T-helper 2 cell treated with Interferon-gamma antibody and Interleukin-4, amounts not matched to agents 5 μg/mL and 100 μg/mL, for 36 hours (primary cell): ENCODE measurements at regions not wholly inside any gene's neighbourhood (a gene's known extent, or its start where the extent isn't known, plus 50 kb on each side); places are given as distances from the start of the nearest gene placed in this dataset.

Experiments
- DNase-seq: peaks from one replicate; pipeline ENCODE4 v3.0.0; 2021; ENCODE audit warnings: low spot score
- H3K27ac Mint-ChIP-seq: one replicate; pipeline ENCODE4 v1.8.0; 2021; ENCODE audit warnings: mild to moderate bottlenecking, mixed read lengths
- H3K27me3 Mint-ChIP-seq: one replicate; pipeline ENCODE4 v1.8.0; 2021; ENCODE audit warnings: low read depth, mixed read lengths
- H3K36me3 Mint-ChIP-seq: one replicate; pipeline ENCODE4 v1.8.0; 2021; ENCODE audit warnings: low read depth, mixed read lengths
- H3K4me1 Mint-ChIP-seq: one replicate; pipeline ENCODE4 v1.8.0; 2021; ENCODE audit warnings: low read depth, mixed read lengths
- H3K4me3 Mint-ChIP-seq: one replicate; pipeline ENCODE4 v1.8.0; 2022; ENCODE audit warnings: mild to moderate bottlenecking, moderate library complexity, mixed read lengths
- H3K9me3 Mint-ChIP-seq: one replicate; pipeline ENCODE4 v1.8.0; 2021; ENCODE audit warnings: mixed read lengths

DNA sequence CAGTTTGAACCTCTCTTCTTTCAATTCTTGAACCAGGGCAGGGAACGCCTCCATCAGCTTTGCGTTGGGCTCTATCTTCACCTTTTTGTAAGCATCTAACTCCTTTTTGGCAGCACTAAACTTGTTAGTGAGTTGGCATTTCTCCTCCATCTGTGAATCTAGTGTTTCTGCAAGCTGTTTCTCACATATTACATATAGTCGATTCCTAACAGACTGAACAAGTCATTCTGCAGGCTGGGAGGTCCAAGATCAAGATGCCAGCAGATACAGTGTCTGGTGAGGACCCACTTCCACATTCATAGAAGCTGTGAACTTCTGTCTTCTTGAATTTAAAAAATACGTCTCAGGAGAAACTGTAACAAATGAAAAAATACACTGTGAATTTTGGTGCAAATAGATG is 539.7 kb downstream of the ANKRD7 start:
- no peaks in the 10 kb centered on the region for H3K36me3 Mint-ChIP-seq
- no peaks in the 10 kb centered on the region for H3K27me3 Mint-ChIP-seq
- H3K4me3 Mint-ChIP-seq = no peak overlapping the region
- H3K9me3 Mint-ChIP-seq = peaks cover 15% of the 10 kb centered on the region
- no peak overlapping the region for H3K27ac Mint-ChIP-seq
- DNase-seq = no peak
- no peaks in the 10 kb centered on the region for H3K4me1 Mint-ChIP-seq

DNA sequence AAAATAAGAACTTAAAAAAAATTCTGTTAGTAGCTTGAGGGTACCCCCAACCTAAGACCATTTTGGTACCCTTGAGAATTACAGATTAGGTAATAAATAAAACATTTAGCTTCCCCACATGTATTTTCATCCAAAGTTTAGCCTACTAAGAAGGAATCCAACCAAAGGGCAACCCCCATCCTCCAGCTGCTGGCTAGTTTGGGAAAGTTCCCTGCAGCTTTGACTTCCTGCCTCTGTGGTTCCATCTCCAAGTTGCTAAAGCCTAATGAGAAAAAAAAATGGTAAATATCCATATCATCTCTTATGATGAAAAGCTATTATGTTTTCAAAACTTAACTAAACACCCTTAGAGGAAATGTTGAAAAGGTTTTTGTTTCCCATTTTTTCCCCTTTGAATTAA is 547.2 kb downstream of the ANKRD7 start:
- Mint-ChIP-seq H3K27me3 (no peaks in the 10 kb centered on the region), H3K4me1 (no peaks in the 10 kb centered on the region), H3K4me3 (no peak overlapping the region), H3K36me3 (no peaks in the 10 kb centered on the region), H3K9me3 (peaks cover 9% of the 10 kb centered on the region), H3K27ac (no peak overlapping the region)
- no peak for DNase-seq

DNA sequence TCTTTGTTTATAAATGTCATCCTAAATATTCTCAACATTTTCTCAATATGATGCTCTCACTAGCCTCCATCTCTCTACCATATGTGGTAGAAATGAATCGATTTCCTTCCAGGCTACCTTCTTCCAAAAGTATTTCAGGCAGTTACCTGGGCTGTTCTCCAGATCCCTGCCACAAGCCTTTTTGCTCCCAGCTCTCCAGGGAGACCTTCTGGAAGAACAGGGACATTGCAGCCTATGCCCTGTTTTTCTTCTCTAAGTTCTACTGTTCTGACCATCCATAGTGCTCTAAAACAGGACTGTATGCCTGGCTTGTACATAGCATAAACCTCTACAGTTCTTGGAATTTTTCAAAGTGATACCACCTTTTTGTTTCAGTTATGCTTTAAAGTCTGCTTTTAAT is 552.8 kb downstream of the ANKRD7 start:
- H3K9me3 Mint-ChIP-seq = peaks cover 13% of the 10 kb centered on the region
- H3K4me3 Mint-ChIP-seq = no peak overlapping the region
- no peak for DNase-seq
- H3K36me3 Mint-ChIP-seq = no peaks in the 10 kb centered on the region
- no peaks in the 10 kb centered on the region for H3K27me3 Mint-ChIP-seq
- H3K4me1 Mint-ChIP-seq = no peaks in the 10 kb centered on the region
- H3K27ac Mint-ChIP-seq = no peak overlapping the region

DNA sequence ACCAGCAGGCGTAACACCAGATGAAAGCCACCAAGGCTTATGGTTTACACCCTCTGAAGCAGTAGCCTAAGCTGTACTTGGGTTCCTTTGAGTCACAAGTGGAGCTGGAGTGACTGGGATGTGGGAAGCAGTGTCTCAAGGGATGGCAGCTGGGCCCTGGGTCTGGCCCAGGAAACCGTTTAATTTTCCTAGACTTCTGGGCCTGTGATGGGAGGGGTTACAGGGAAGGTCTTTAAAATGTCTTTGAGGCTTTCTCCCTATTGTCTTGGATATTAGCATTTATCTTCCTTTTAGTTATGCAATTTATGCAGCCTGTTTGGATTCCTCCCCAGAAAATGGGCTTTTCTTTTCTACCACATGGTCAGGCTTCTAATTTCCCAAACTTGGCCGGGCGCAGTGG is 568.2 kb downstream of the ANKRD7 start:
- no peak for DNase-seq
- no peak overlapping the region for H3K4me3 Mint-ChIP-seq
- no peaks in the 10 kb centered on the region for H3K36me3 Mint-ChIP-seq
- no peaks in the 10 kb centered on the region for H3K4me1 Mint-ChIP-seq
- H3K27ac Mint-ChIP-seq = no peak overlapping the region
- H3K27me3 Mint-ChIP-seq = no peaks in the 10 kb centered on the region
- H3K9me3 Mint-ChIP-seq = no peaks in the 10 kb centered on the region

DNA sequence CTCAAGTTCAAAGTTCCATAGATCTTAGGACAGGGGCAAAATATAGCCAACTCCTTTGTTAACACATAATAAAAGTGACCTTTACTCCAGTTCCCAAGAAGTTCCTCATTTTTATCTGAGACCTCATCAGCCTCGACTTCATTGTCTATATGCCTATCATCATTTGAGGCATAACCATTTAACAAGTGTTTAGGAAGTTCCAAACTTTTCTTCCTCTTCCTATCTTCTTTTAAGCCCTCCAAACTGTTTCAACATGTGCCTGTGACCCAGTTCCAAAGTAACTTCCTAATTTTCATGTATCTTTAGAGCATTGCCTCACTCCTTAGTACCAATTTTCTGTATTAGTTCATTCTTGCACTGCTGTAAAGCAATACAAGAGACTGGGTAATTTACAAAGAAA is 569.1 kb downstream of the ANKRD7 start:
- DNase-seq = no peak
- H3K9me3 Mint-ChIP-seq = peaks cover 4% of the 10 kb centered on the region
- H3K4me1 Mint-ChIP-seq = no peaks in the 10 kb centered on the region
- no peak overlapping the region for H3K27ac Mint-ChIP-seq
- H3K4me3 Mint-ChIP-seq = no peak overlapping the region
- no peaks in the 10 kb centered on the region for H3K36me3 Mint-ChIP-seq
- no peaks in the 10 kb centered on the region for H3K27me3 Mint-ChIP-seq

DNA sequence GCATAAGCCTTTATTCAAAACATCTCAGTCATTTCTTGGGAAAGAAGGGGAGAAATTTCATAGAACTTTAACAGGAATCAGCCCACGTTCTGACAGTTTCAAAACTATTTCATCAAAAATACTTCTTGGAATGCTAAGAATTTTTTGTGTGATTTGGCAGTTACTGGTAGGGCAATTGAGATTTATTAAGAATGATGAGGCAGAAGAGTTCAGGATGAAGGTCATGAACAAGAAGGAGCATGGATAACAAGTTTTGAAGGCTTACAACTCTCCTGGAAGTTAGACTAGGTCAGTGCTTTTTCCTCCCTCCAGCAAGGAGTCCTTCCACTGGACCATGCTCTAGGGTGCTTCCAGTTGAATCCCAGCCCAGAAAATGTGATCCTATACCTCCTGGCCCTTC is 569.9 kb downstream of the ANKRD7 start:
- no peak for DNase-seq
- no peaks in the 10 kb centered on the region for H3K4me1 Mint-ChIP-seq
- no peaks in the 10 kb centered on the region for H3K36me3 Mint-ChIP-seq
- no peak overlapping the region for H3K4me3 Mint-ChIP-seq
- peaks cover 9% of the 10 kb centered on the region for H3K9me3 Mint-ChIP-seq
- H3K27me3 Mint-ChIP-seq = no peaks in the 10 kb centered on the region
- H3K27ac Mint-ChIP-seq = no peak overlapping the region

DNA sequence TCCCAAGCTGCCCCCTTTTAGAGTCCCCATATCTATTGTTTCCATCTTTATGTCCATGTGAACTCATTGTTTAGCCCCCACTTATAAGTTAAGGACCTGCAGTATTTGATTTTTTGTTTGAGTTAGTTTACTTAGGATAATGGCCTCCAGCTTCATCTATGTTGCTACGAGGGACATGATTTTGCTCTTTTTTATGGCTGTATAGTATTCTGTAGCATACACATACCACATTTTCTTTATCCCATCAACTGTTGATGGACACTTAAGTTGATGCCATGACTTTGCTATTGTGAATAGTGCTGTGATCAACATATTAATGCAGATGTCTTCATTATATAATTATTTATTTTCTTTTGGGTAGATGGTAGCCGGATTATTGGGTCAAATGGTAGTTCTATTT is 576.9 kb downstream of the ANKRD7 start:
- DNase-seq = no peak
- Mint-ChIP-seq H3K4me1 (no peaks in the 10 kb centered on the region), H3K27me3 (no peaks in the 10 kb centered on the region), H3K27ac (no peak overlapping the region), H3K36me3 (no peaks in the 10 kb centered on the region), H3K9me3 (peaks cover 31% of the 10 kb centered on the region), H3K4me3 (no peak overlapping the region)

DNA sequence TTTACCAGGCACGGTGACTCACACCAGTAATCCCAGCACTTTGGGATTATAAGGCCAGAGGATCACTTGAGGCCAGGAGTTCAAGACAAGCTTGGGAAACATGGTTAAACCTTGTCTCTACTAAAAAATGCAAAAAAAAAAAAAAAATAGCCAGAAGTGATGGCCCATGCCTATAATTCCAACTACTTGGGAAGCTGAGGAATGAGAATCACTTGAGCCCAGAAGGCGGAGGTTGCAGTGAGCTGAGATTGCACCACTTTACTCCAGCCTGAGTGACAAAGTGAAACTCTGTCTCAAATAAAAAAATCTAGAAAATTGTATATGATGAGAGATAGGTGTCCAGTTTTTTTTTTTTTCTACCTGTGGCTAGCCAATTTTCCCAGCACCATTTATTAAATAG is 578.2 kb downstream of the ANKRD7 start:
- DNase-seq = no peak
- Mint-ChIP-seq H3K4me3 (no peak overlapping the region), H3K27me3 (no peaks in the 10 kb centered on the region), H3K27ac (no peak overlapping the region), H3K4me1 (no peaks in the 10 kb centered on the region), H3K9me3 (peaks cover 31% of the 10 kb centered on the region), H3K36me3 (no peaks in the 10 kb centered on the region)

DNA sequence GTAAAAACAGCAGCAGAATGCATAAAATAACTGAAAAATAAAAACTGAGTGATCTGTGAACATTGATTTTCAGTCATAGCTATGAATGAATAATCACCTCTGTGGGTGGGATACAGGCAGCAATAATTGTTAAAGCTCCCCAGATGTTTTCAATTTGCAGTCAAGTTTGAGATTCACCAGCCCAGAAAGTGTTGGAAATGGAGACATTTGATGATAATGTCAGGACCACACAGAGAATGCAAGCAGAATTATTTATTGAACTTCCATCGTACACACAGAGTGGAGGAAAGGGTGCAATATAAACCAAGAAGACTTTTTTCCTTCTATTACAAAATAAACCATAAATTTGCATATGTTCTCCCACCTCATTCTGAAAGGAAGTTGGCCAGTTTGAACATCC is 601.7 kb downstream of the ANKRD7 start:
- no peak for DNase-seq
- no peaks in the 10 kb centered on the region for H3K4me1 Mint-ChIP-seq
- no peaks in the 10 kb centered on the region for H3K27me3 Mint-ChIP-seq
- no peak overlapping the region for H3K27ac Mint-ChIP-seq
- H3K36me3 Mint-ChIP-seq = no peaks in the 10 kb centered on the region
- H3K4me3 Mint-ChIP-seq = no peak overlapping the region
- peaks cover 11% of the 10 kb centered on the region for H3K9me3 Mint-ChIP-seq

DNA sequence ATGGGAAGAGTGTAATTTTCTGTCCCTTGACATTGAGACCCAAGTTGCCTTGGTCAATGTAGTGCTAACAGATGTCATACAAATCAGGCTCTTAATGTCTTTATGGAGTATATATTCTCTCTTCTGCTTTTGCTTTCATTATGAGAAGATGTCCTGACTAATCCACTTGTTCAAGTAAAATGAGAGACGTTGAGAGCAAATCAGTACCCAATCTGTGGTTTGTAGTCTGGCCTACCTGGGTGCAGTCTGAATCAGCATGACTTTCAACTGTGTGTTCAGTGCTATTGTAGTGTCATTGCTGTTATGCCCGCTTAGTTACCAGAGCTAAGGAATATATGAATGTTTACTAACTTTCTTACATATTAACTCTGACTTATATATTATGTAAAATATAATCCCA is 612.4 kb downstream of the ANKRD7 start:
- Mint-ChIP-seq H3K4me3 (no peak overlapping the region), H3K27ac (no peak overlapping the region), H3K9me3 (peaks cover 4% of the 10 kb centered on the region), H3K4me1 (no peaks in the 10 kb centered on the region), H3K36me3 (no peaks in the 10 kb centered on the region), H3K27me3 (no peaks in the 10 kb centered on the region)
- DNase-seq = no peak

DNA sequence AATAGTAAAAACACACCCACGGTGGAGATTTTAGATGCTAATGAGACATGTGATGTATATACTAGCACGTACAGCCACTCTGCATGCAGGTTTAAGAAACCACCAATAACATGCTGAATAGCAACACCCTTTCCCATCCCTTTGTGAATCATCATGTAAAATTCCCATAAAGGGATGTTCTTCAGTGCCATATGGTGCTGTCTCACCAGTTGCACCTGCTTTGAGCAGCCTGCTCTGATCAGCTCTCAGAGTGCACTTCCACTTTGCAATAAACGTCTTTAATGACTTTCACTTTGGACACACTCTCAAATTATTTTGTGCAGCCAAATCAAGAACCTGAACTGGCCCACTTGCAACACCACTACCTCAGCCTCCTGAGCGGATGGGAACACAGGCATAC is 615.0 kb downstream of the ANKRD7 start:
- Mint-ChIP-seq H3K27me3 (no peaks in the 10 kb centered on the region), H3K4me1 (no peaks in the 10 kb centered on the region), H3K9me3 (peaks cover 4% of the 10 kb centered on the region), H3K27ac (no peak overlapping the region), H3K4me3 (no peak overlapping the region), H3K36me3 (no peaks in the 10 kb centered on the region)
- DNase-seq = no peak

DNA sequence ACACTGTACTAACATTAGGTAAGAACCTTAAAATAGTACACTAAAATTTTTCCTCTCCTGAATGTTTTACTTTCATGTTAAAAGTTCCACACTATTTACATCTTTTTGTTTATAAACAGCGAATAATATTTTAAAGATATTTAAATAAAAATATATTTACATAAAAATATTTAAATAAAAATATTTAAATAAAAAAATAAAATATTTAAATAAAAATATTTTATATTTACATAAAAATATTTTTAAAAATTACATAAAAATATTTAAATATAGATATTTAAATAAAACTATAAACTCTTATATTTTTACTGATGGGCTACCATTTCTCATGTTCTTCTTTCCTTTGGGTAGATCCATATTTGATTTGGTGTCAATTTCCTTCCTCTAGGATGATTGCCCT is 619.0 kb downstream of the ANKRD7 start:
- no peak for DNase-seq
- Mint-ChIP-seq H3K4me1 (no peaks in the 10 kb centered on the region), H3K36me3 (no peaks in the 10 kb centered on the region), H3K9me3 (peaks cover 4% of the 10 kb centered on the region), H3K4me3 (no peak overlapping the region), H3K27ac (no peak overlapping the region), H3K27me3 (no peaks in the 10 kb centered on the region)

DNA sequence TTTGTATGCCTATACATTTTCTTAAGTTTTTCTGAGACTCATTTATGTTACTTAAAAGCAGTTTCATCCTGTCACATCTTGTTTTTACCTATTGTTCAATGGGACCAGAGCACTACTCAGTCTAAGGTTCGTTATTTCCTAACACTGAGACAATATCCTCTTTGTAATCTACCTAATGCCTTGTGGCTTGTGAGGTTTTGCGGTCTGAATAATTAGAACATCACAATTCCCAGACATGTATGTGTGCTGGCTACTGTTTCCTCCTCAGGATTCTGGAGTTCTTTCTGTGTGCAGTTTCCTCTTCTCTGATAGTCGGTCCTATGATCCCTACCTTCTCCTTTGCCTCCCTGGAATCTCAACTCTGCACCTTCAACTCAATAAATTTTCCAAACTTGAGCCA is 620.2 kb downstream of the ANKRD7 start:
- Mint-ChIP-seq H3K27ac (no peak overlapping the region), H3K4me3 (no peak overlapping the region), H3K4me1 (no peaks in the 10 kb centered on the region), H3K36me3 (no peaks in the 10 kb centered on the region), H3K27me3 (no peaks in the 10 kb centered on the region), H3K9me3 (peaks cover 4% of the 10 kb centered on the region)
- no peak for DNase-seq

DNA sequence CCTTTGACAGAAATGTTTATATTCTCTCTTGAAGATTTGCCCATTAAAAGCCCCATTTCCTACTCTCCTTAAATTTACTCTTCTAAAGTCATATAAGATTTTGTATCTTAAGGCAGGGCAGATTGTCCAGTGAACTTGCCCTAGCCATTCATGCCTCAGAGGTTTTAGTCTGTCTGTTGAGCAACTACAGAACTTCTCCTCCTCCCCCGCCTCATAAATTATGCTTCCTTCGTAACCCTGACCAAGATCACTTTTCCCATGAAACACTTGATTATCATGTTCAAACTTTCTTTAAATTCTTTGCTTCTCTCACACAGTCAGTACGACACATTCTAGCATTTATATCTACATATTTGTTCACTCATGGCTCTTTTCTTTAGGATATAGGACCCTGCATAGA is 621.3 kb downstream of the ANKRD7 start:
- Mint-ChIP-seq H3K27me3 (no peaks in the 10 kb centered on the region), H3K27ac (no peak overlapping the region), H3K4me1 (no peaks in the 10 kb centered on the region), H3K36me3 (no peaks in the 10 kb centered on the region), H3K4me3 (no peak overlapping the region), H3K9me3 (no peaks in the 10 kb centered on the region)
- DNase-seq = no peak

DNA sequence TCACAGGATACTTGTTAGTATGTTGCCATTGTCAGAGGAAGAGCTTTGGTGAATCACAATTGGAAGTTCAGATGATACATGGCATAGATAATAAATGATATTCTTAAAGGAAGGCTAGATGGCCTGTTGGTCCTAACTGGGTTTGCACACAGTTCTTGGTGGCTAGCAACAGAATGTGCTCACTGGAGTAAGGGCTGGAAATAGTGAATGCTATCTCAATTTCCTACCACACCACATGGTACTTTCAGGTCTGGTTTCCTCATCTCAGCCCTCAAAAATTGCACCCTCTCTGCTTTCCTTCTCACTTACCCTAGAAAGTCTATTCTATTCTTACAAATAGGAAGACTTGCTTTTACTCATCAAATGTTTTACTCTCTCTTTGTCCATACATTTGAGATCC is 622.5 kb downstream of the ANKRD7 start:
- Mint-ChIP-seq H3K4me1 (no peaks in the 10 kb centered on the region), H3K27me3 (no peaks in the 10 kb centered on the region), H3K4me3 (no peak overlapping the region), H3K36me3 (no peaks in the 10 kb centered on the region), H3K9me3 (peaks cover 3% of the 10 kb centered on the region), H3K27ac (no peak overlapping the region)
- no peak for DNase-seq

DNA sequence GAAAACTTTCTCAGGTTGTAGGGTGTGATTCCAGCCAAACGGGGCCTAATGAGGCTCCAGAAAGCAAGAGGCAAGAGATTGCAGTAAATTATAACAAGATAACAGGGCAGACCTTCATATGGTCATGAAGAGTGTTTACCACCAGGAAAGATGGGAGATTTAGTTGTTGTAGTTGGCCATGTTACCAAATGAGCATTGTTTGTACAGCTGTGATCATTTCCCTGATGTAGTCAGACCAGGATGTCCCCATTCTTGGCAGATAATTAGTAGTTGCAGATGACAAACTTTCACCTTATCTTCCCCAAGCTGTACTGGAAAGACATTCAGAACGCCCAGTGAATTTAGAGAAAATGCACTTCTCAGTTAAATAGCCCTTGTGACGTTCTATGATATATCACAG is 630.8 kb downstream of the ANKRD7 start:
- H3K4me1 Mint-ChIP-seq = no peaks in the 10 kb centered on the region
- H3K27me3 Mint-ChIP-seq = no peaks in the 10 kb centered on the region
- no peaks in the 10 kb centered on the region for H3K36me3 Mint-ChIP-seq
- DNase-seq = no peak
- H3K27ac Mint-ChIP-seq = no peak overlapping the region
- H3K4me3 Mint-ChIP-seq = no peak overlapping the region
- H3K9me3 Mint-ChIP-seq = peaks cover 19% of the 10 kb centered on the region
